ENCODE measurements at regions not wholly inside any gene's neighbourhood (a gene's known extent, or its start where the extent isn't known, plus 50 kb on each side); places are given as distances from the start of the nearest gene placed in this dataset.

- TF ChIP-seq CTCF (conservative IDR thresholded peaks at IDR 0.05; ENCODE audit: low read length): no peak
- no peak for TF ChIP-seq EZH2phosphoT487 (IDR thresholded peaks at IDR 0.05; ENCODE audit: borderline replicate concordance, low read depth, low read length)
These were observed 211.7 kb downstream of the NAF1 start for GRCh38 chr4:162954976-162955375.
